A549 (cell line): ENCODE measurements at regions not wholly inside any gene's neighbourhood (a gene's known extent, or its start where the extent isn't known, plus 50 kb on each side); places are given as distances from the start of the nearest gene placed in this dataset.

ENCODE experiments used
- ATAC-seq, 2 experiments: fragments of 200-7000 bp in 1 of 2; fragments of >200 bp in 1 of 2; cut with Nextera tagmentation in 1 of 2; cut with Tn5 transposase in 1 of 2; 3 replicates each; pipeline versions ENCODE4 v1.8.0 to v1.9.1; 2018 to 2020; ENCODE audit warnings: mild to moderate bottlenecking in 1 of 2, moderate library complexity in 1 of 2
- CTCF ChIA-PET: fragments of 300-600 bp; sonication (Branson Sonifier 250); formaldehyde crosslinking; extraction: SDS; loops from one replicate; lab custom pipeline; 2021; ENCODE audit warnings: antibody characterized with exemption, inconsistent platforms; lab: Yijun Ruan, JAX
- POLR2A ChIA-PET: fragments of 350-600 bp; formaldehyde crosslinking; extraction: SDS; loops from one replicate; lab custom pipeline; 2021; ENCODE audit warnings: antibody characterized with exemption, inconsistent platforms; lab: Yijun Ruan, JAX
- DNase-seq, 2 experiments: peaks; one replicate each; pipeline versions ENCODE4 v3.0.0 to v3.0.0-alpha.2; 2011 to 2016; ENCODE audit warnings: low read depth in 1 of 2, low spot score in 1 of 2
- FAIRE-seq: peaks from 2 replicates; lab custom pipeline; 2011; peaks lifted over from hg19 to GRCh38; lab: Jason Lieb, UNC
- H3K27ac ChIP-seq, 2 experiments: fragments of >200 bp; sonication (Bioruptor Twin); formaldehyde crosslinking; 3 replicates each; pipeline ENCODE4 v1.5.1; 2016 to 2017
- H3K4me1 ChIP-seq: fragments of >200 bp; sonication (Bioruptor Twin); formaldehyde crosslinking; 3 replicates; pipeline ENCODE4 v1.6.1; 2016
- H3K4me2 ChIP-seq: fragments of >200 bp; sonication (Bioruptor Twin); formaldehyde crosslinking; 3 replicates; pipeline ENCODE4 v1.6.1; 2016
- H3K4me3 ChIP-seq: fragments of >200 bp; sonication (Bioruptor Twin); formaldehyde crosslinking; 3 replicates; pipeline ENCODE4 v1.5.1; 2016
- H3K9me3 ChIP-seq: fragments of >200 bp; sonication (Bioruptor Twin); formaldehyde crosslinking; 3 replicates; pipeline ENCODE4 v1.6.1; 2016
- CBX2 ChIP-seq: fragments of 200-600 bp; sonication (generic); IDR thresholded peaks from 2 replicates; pipeline ENCODE4 v1.6.1; 2016; ENCODE audit warnings: low read depth, mild to moderate bottlenecking, borderline replicate concordance
- CBX8 ChIP-seq: fragments of 200-600 bp; sonication (generic); IDR thresholded peaks from 2 replicates; pipeline ENCODE4 v1.6.1; 2016
- CHD2 ChIP-seq: fragments of 150-350 bp; IDR thresholded peaks from 2 replicates; pipeline ENCODE4 v1.6.1; 2014; ENCODE audit warnings: low read length; ENCODE audit not compliant: partially characterized antibody
- EHMT2 ChIP-seq: fragments of 200-600 bp; sonication (generic); IDR thresholded peaks from 2 replicates; pipeline ENCODE4 v1.6.1; 2016; ENCODE audit warnings: antibody characterized with exemption, low read depth, mild to moderate bottlenecking, moderate library complexity
- HOXA7 ChIP-seq: fragments of 250-450 bp; sonication (Bioruptor Pico); IDR thresholded peaks from 2 replicates; pipeline ENCODE4 v1.5.0; 2020; ENCODE audit warnings: mild to moderate bottlenecking, moderate library complexity
- HOXB5 ChIP-seq: fragments of 250-450 bp; sonication (Bioruptor Pico); IDR thresholded peaks from 2 replicates; pipeline ENCODE4 v1.5.0; 2020; ENCODE audit warnings: mild to moderate bottlenecking, moderate library complexity
- JUN ChIP-seq, 2 experiments: fragments of >200 bp; sonication (Bioruptor Twin); formaldehyde crosslinking; IDR thresholded peaks; 2 replicates in 1 of 2; 3 replicates in 1 of 2; pipeline ENCODE4 v1.6.1; 2016 to 2017
- JUNB ChIP-seq: fragments of >200 bp; sonication (Bioruptor Twin); formaldehyde crosslinking; IDR thresholded peaks from 2 replicates; pipeline ENCODE4 v1.6.1; 2016
- KDM5A ChIP-seq: fragments of 200-600 bp; sonication (generic); IDR thresholded peaks from 2 replicates; pipeline ENCODE4 v1.6.1; 2016; ENCODE audit warnings: antibody characterized with exemption, mild to moderate bottlenecking
- MAFK ChIP-seq: fragments of 450-650 bp; IDR thresholded peaks from 2 replicates; pipeline ENCODE4 v1.6.1; 2014; ENCODE audit not compliant: partially characterized antibody
- NFE2L2 ChIP-seq: fragments of 150-350 bp; conservative IDR thresholded peaks from 2 replicates; pipeline ENCODE4 v1.6.1; 2014; ENCODE audit warnings: low read length
- NPAS2 ChIP-seq: fragments of 250-450 bp; sonication (Bioruptor Pico); IDR thresholded peaks from 2 replicates; pipeline ENCODE4 v1.8.0; 2022; ENCODE audit warnings: mild to moderate bottlenecking, moderate library complexity, borderline replicate concordance
- PHF8 ChIP-seq: fragments of 200-600 bp; sonication (generic); IDR thresholded peaks from 2 replicates; pipeline ENCODE4 v1.6.1; 2016; ENCODE audit warnings: low read depth, mild to moderate bottlenecking, antibody characterized with exemption, moderate library complexity, borderline replicate concordance
- RARB ChIP-seq: fragments of 250-450 bp; sonication (Bioruptor Pico); IDR thresholded peaks from 2 replicates; pipeline ENCODE4 v1.8.0; 2021; ENCODE audit warnings: mild to moderate bottlenecking, moderate library complexity
- RFX5 ChIP-seq: fragments of 450-650 bp; IDR thresholded peaks from 2 replicates; pipeline ENCODE4 v1.7.1; 2014; ENCODE audit warnings: antibody characterized with exemption, mild to moderate bottlenecking, moderate library complexity
- TP53 ChIP-seq: fragments of 250-450 bp; sonication (Bioruptor Pico); IDR thresholded peaks from 2 replicates; pipeline ENCODE4 v1.5.0; 2021; ENCODE audit warnings: mild to moderate bottlenecking, moderate library complexity
- WGBS: methylation state at CpG from one replicate; pipeline ENCODE4 v1.1.6; 2017; ENCODE audit errors: missing lambda C conversion rate; 5-methylcytosine and 5-hydroxymethylcytosine counted together
- TF ChIP-seq, protein P1 (sequence below): fragments of >200 bp; sonication (Bioruptor Twin); formaldehyde crosslinking; IDR thresholded peaks from 3 replicates; pipeline ENCODE4 v1.5.1; 2016
- TF ChIP-seq, protein P2 (sequence below): fragments of >200 bp; sonication (Bioruptor Twin); formaldehyde crosslinking; IDR thresholded peaks from 2 replicates; pipeline ENCODE4 v1.6.1; 2016
- TF ChIP-seq, protein P3 (sequence below): fragments of 250-450 bp; sonication (Bioruptor Pico); IDR thresholded peaks from 2 replicates; pipeline ENCODE4 v1.5.0; 2020; ENCODE audit warnings: low read depth, mild to moderate bottlenecking, moderate library complexity

DNA sequence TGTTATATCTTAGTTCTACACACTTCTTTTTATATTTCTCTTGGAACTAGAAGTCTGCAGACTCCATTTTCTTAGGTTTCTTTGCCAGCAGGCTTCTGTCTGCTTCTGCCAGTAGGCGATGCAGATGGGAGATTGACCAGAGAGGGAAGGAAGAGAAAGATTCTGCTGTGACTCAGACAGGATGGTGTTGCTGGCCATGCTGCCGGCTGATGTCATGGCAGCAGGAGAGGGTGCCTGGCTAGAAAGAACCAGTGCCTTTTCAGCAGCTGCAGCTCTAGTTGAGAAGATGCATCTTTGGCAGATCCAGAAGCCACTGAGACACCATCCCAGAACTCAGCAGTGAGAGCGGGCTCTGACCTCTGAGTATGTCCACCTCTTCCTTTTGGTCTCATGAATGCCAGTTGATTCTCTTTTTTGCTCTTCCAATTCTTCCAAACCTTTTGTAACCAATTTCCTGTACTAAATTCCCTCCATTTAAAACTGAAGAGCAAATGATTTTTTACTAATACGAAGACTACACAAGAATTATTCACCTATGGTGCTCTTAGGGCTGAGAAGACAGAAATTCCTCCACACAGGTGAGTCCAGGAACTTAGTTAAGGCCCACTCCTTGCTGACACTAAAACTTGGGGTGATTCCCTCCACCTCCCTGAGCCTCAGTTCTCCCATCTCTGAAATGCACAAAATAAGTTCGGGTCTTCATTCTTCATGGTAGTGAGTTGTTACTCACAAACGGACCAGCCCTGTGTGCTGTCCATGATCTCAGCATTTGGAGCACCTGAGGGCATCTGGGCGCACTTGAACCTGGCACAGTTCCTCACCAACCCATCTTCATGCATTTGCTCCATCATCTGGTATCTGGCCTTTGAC lies 200.7 kb downstream of the MYCN start:
- ChIA-PET POLR2A (no interaction called here), CTCF (no interaction called here)
- 34% methylated on average over 7 of the region's 7 CpGs for WGBS
- Histone ChIP-seq H3K4me1 (0 out of 3 replicates have a peak, but pooled peaks cover 5% of the 10 kb centered on the region), H3K9me3 (no peaks in the 10 kb centered on the region), H3K4me2 (no peak overlapping the region), H3K27ac (no peak overlapping the region), H3K4me3 (no peak overlapping the region)
- DNase-seq (no peak), ATAC-seq (peak in 1 of 2 experiments; percentile 39; a peak in 3 of 6 replicates), FAIRE-seq (no peak)
- no peak for TF ChIP-seq JUN (IDR thresholded peaks at IDR 0.05)
- TF ChIP-seq MAFK, result no peak
- no peak for TF ChIP-seq NFE2L2
- TF ChIP-seq PHF8, result no peak
- TF ChIP-seq JUNB, result no peak
- no peak for TF ChIP-seq CBX8
- TF ChIP-seq, protein P1, sequence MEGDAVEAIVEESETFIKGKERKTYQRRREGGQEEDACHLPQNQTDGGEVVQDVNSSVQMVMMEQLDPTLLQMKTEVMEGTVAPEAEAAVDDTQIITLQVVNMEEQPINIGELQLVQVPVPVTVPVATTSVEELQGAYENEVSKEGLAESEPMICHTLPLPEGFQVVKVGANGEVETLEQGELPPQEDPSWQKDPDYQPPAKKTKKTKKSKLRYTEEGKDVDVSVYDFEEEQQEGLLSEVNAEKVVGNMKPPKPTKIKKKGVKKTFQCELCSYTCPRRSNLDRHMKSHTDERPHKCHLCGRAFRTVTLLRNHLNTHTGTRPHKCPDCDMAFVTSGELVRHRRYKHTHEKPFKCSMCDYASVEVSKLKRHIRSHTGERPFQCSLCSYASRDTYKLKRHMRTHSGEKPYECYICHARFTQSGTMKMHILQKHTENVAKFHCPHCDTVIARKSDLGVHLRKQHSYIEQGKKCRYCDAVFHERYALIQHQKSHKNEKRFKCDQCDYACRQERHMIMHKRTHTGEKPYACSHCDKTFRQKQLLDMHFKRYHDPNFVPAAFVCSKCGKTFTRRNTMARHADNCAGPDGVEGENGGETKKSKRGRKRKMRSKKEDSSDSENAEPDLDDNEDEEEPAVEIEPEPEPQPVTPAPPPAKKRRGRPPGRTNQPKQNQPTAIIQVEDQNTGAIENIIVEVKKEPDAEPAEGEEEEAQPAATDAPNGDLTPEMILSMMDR, result no peak
- TF ChIP-seq TP53 (CRISPR knock-in tag), result no peak
- TF ChIP-seq RARB, result no peak
- TF ChIP-seq EHMT2, result no peak

DNA sequence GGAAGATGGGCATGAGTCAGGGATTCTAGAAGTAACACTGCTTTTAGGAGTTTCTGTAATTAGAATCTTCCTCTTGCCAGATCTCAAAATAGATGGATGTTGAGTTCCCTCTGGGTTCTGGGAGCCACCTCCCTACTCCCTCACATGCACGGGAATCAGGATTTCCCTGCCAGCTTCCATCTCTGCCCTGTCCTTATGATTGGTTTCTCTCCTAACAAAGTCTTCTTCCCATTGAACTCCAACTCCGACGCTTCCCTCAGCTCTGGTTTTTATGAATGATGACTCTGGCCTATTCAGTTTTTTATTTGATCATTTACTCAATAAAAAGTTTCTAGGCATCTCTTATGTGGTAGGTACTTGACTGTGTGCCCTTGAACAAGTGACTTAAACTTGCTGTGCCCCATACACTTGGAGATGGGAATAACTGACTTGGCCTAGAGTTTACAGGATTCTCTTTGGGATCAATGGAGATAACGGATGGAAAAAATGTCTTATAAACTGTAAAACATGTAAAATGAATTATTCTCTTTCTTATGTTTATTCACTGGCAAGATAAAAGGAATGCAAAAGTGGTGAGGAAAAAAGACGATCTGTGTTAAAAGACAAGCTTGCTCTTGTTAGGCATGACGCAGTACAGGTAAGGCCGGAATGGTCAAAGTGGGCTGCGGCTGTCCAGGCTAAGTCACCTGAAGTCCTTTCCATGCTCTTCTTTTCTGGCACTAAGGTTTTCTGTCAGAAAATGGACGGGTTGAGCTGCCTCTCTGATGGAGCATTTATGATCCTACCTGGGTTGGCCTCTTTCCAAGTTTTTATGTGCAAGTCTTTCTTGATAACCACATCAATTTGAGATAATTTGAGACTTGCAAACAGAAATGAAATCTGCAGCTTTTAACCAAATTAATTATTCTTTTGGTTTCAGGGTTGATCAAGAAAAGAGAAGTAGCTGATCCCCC lies 199.6 kb downstream of the MYCN start:
- CTCF ChIA-PET, result no interaction called here
- FAIRE-seq (no peak), DNase-seq (no peak), ATAC-seq (no peak)
- H3K27ac ChIP-seq, result no peak overlapping the region
- no peak overlapping the region for H3K4me2 ChIP-seq
- POLR2A ChIA-PET, result no interaction called here
- WGBS, result 66% methylated on average over 9 of the region's 9 CpGs
- no peak overlapping the region for H3K4me3 ChIP-seq
- TF ChIP-seq NFE2L2, result no peak
- TF ChIP-seq CHD2, result no peak
- TF ChIP-seq, protein P2, sequence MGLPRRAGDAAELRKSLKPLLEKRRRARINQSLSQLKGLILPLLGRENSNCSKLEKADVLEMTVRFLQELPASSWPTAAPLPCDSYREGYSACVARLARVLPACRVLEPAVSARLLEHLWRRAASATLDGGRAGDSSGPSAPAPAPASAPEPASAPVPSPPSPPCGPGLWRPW, result no peak
- TF ChIP-seq NPAS2, result no peak
- TF ChIP-seq RFX5, result no peak
- H3K4me1 ChIP-seq, result 0 out of 3 replicates have a peak, but pooled peaks cover 5% of the 10 kb centered on the region
- no peaks in the 10 kb centered on the region for H3K9me3 ChIP-seq

DNA sequence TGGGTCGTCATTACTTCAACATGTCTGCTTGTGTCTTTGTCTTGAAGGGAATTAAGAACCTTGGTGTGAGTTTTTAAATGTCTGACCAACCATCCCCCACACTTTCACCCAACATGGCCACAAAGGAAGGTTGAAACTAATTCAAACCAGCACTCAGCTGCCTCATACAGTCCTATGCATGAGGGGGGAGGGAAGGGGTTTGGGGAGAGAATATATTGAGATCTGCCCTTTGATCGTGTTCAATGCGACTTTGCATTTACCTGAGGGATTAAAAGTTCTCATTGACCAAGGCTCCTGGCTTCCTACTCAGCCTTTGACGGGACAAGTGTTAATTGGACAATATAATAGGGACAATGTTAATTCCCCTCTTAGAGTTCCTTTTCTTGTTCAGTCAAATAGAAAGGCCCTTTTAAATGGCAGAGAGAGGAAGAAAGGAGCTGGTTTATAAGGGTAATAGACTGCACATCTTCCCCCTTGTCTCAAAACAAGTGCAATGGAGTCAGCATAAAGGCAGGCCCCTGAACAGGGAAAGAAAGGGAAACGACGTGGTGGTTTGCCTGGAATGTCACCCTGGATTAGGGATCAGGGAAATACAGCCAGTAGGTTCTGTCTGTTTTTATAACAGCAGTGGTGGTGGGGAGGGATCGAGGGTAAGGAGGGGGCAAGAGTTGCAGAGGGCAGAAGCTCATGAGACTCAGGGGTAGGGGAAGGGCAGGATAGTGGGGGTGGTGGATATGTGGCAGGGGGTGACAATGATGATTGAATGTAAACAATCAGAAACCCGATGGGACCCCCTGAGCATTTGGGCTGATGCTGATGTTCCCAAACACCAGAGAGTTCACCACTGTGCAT lies 198.7 kb downstream of the MYCN start:
- no peak overlapping the region for H3K27ac ChIP-seq
- DNase-seq, result no peak
- 26% methylated on average over 8 of the region's 8 CpGs for WGBS
- FAIRE-seq, result no peak
- ATAC-seq, result no peak
- no peak overlapping the region for H3K4me3 ChIP-seq
- ChIA-PET POLR2A (no interaction called here), CTCF (no interaction called here)
- TF ChIP-seq CBX2 (no peak), HOXB5 (no peak), HOXA7 (CRISPR knock-in tag) (no peak), KDM5A (no peak), CBX8 (no peak), TP53 (CRISPR knock-in tag) (no peak)
- TF ChIP-seq, protein P3, sequence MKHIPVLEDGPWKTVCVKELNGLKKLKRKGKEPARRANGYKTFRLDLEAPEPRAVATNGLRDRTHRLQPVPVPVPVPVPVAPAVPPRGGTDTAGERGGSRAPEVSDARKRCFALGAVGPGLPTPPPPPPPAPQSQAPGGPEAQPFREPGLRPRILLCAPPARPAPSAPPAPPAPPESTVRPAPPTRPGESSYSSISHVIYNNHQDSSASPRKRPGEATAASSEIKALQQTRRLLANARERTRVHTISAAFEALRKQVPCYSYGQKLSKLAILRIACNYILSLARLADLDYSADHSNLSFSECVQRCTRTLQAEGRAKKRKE (CRISPR knock-in tag), result no peak
- 0 out of 3 replicates have a peak, but pooled peaks cover 5% of the 10 kb centered on the region for H3K4me1 ChIP-seq
- H3K9me3 ChIP-seq, result no peaks in the 10 kb centered on the region
- H3K4me2 ChIP-seq, result no peak overlapping the region
